Activated CD4-positive, alpha-beta T cell treated with anti-CD3 and anti-CD28 coated beads, Interleukin-2, amount 50 U/mL, for 24 hours (primary cell): ENCODE measurements at regions not wholly inside any gene's neighbourhood (a gene's known extent, or its start where the extent isn't known, plus 50 kb on each side); places are given as distances from the start of the nearest gene placed in this dataset.
"Not testable (repeated sequence)": the region's sequence is repeated elsewhere in the genome, so short reads cannot be mapped to it uniquely, and the experiment has no call there.

Source experiments
- DNase-seq, 2 donors: peaks; one replicate each; pipeline ENCODE4 v3.0.0-alpha.2; 2020; ENCODE audit warnings: low read depth in 1 of 2, low spot score in 1 of 2

GRCh38 chr2:67896476-67896875, 166.3 kb downstream of the C1D start:
- no peak for DNase-seq

- no peak for DNase-seq
These were observed 164.2 kb downstream of the C1D start for GRCh38 chr2:67898595-67898994.

GRCh38 chr2:67899187-67899586, 163.6 kb downstream of the C1D start:
- no peak for DNase-seq

- no peak for DNase-seq
These were observed 162.0 kb downstream of the C1D start for GRCh38 chr2:67900826-67901225.

GRCh38 chr2:67904566-67904965, 158.2 kb downstream of the C1D start:
- DNase-seq = no peak

- DNase-seq = no peak
These were observed 157.8 kb downstream of the C1D start for GRCh38 chr2:67904966-67905365.

- DNase-seq = not testable (repeated sequence)
These were observed 156.3 kb downstream of the C1D start for GRCh38 chr2:67906547-67906946.

GRCh38 chr2:67917332-67918054, 145.3 kb downstream of the C1D start:
- no peak for DNase-seq

- DNase-seq = no peak
These were observed 144.3 kb downstream of the C1D start for GRCh38 chr2:67918471-67918870.

GRCh38 chr2:67919490-67919889, 143.3 kb downstream of the C1D start:
- DNase-seq = no peak

GRCh38 chr2:67922080-67922785, 140.6 kb downstream of the C1D start:
- DNase-seq = no peak

- DNase-seq = no peak
These were observed 139.1 kb downstream of the C1D start for GRCh38 chr2:67923696-67924095.

GRCh38 chr2:67927501-67927900, 135.3 kb downstream of the C1D start:
- DNase-seq = no peak

GRCh38 chr2:67930156-67930555, 132.6 kb downstream of the C1D start:
- DNase-seq = no peak

- DNase-seq = no peak
These were observed 125.8 kb downstream of the C1D start for GRCh38 chr2:67936969-67937368.

- no peak for DNase-seq
These were observed 124.8 kb downstream of the C1D start for GRCh38 chr2:67938053-67938452.

- DNase-seq = no peak
These were observed 117.7 kb downstream of the C1D start for GRCh38 chr2:67945056-67945455.

- no peak for DNase-seq
These were observed 116.9 kb downstream of the C1D start for GRCh38 chr2:67945940-67946339.

GRCh38 chr2:67948057-67948456, 114.7 kb downstream of the C1D start:
- no peak for DNase-seq

- DNase-seq = no peak
These were observed 114.3 kb downstream of the C1D start for GRCh38 chr2:67948506-67948905.

- DNase-seq = no peak
These were observed 112.8 kb downstream of the C1D start for GRCh38 chr2:67950018-67950417.

GRCh38 chr2:67950919-67951318, 111.9 kb downstream of the C1D start:
- DNase-seq = no peak

- no peak for DNase-seq
These were observed 110.7 kb downstream of the C1D start for GRCh38 chr2:67952066-67952465.
